GM23338 (cell line): ENCODE measurements at regions not wholly inside any gene's neighbourhood (a gene's known extent, or its start where the extent isn't known, plus 50 kb on each side); places are given as distances from the start of the nearest gene placed in this dataset.

ENCODE experiments used
- ATAC-seq: fragments of 200-7000 bp; cut with Tn5 transposase; 3 replicates; pipeline ENCODE4 v1.9.1; 2020
- DNase-seq: peaks from one replicate; pipeline ENCODE4 v3.0.0-alpha.2; 2015; ENCODE audit warnings: low spot score
- H2AFZ ChIP-seq: fragments of 200-600 bp; sonication (generic); 2 replicates; pipeline ENCODE4 v1.8.0; 2016; ENCODE audit warnings: antibody characterized with exemption, mild to moderate bottlenecking, moderate library complexity
- H3F3A ChIP-seq: fragments of 200-600 bp; sonication (generic); replicated peaks from 2 replicates; pipeline ENCODE4 v1.8.0; 2017; ENCODE audit warnings: antibody characterized with exemption, mixed run types, low read depth
- H3K27ac ChIP-seq: fragments of 200-600 bp; sonication (generic); 2 replicates; pipeline ENCODE4 v1.6.1; 2016; ENCODE audit warnings: low read depth
- H3K27me3 ChIP-seq: fragments of 200-600 bp; sonication (generic); 2 replicates; pipeline ENCODE4 v1.8.0; 2016; ENCODE audit warnings: mild to moderate bottlenecking, mixed run types, moderate library complexity; ENCODE audit not compliant: insufficient read depth
- H3K36me3 ChIP-seq: fragments of 200-600 bp; sonication (generic); 2 replicates; pipeline ENCODE4 v1.8.0; 2016; ENCODE audit warnings: mild to moderate bottlenecking; ENCODE audit not compliant: insufficient read depth
- H3K4me1 ChIP-seq: fragments of 200-600 bp; sonication (generic); 2 replicates; pipeline ENCODE4 v1.8.0; 2016; ENCODE audit warnings: mild to moderate bottlenecking, moderate library complexity; ENCODE audit not compliant: insufficient read depth
- H3K4me2 ChIP-seq: fragments of 200-600 bp; sonication (generic); 2 replicates; pipeline ENCODE4 v1.7.1; 2017; ENCODE audit warnings: mixed run types
- H3K4me3 ChIP-seq: fragments of 200-600 bp; sonication (generic); 2 replicates; pipeline ENCODE4 v1.6.1; 2016; ENCODE audit warnings: mixed run types
- H3K79me2 ChIP-seq: fragments of 200-600 bp; sonication (generic); replicated peaks from 2 replicates; pipeline ENCODE4 v1.8.0; 2017; ENCODE audit warnings: mild to moderate bottlenecking; ENCODE audit not compliant: insufficient read depth
- H3K9me2 ChIP-seq: fragments of 200-600 bp; sonication (generic); 2 replicates; pipeline ENCODE4 v1.8.0; 2017; ENCODE audit not compliant: insufficient read depth
- H4K20me1 ChIP-seq: fragments of 200-600 bp; sonication (generic); replicated peaks from 2 replicates; pipeline ENCODE4 v1.8.0; 2017; ENCODE audit warnings: mild to moderate bottlenecking; ENCODE audit not compliant: insufficient read depth
- H3K27ac Mint-ChIP-seq: 2 replicates; pipeline ENCODE4 v1.8.0; 2020; ENCODE audit warnings: inconsistent platforms, mild to moderate bottlenecking, moderate library complexity, mixed read lengths
- H3K27me3 Mint-ChIP-seq: 3 replicates; pipeline ENCODE4 v1.8.0; 2022; ENCODE audit warnings: low read depth, mild to moderate bottlenecking, moderate library complexity, mixed read lengths, inconsistent platforms; ENCODE audit not compliant: insufficient read depth, poor library complexity
- H3K36me3 Mint-ChIP-seq: 3 replicates; pipeline ENCODE4 v1.8.0; 2021; ENCODE audit warnings: low read depth, mild to moderate bottlenecking, inconsistent platforms, moderate library complexity, mixed read lengths
- H3K4me1 Mint-ChIP-seq: 3 replicates; pipeline ENCODE4 v1.8.0; 2020; ENCODE audit warnings: mild to moderate bottlenecking, inconsistent platforms, mixed read lengths
- H3K4me3 Mint-ChIP-seq: 3 replicates; pipeline ENCODE4 v1.8.0; 2021; ENCODE audit warnings: moderate library complexity, mild to moderate bottlenecking, inconsistent platforms, mixed read lengths
- H3K9me3 Mint-ChIP-seq: 3 replicates; pipeline ENCODE4 v1.8.0; 2020; ENCODE audit warnings: moderate library complexity, mild to moderate bottlenecking, inconsistent platforms, mixed read lengths
- CREB1 ChIP-seq: fragments of 250-450 bp; sonication (Bioruptor Pico); IDR thresholded peaks from 2 replicates; pipeline ENCODE4 v1.5.0; 2020; ENCODE audit warnings: low read depth, mild to moderate bottlenecking, moderate library complexity
- EZH2 ChIP-seq: fragments of 200-600 bp; sonication (generic); IDR thresholded peaks from one replicate; pipeline ENCODE4 v1.8.0; 2017; ENCODE audit warnings: antibody characterized with exemption, mild to moderate bottlenecking, low read depth; ENCODE audit not compliant: unreplicated experiment
- EZH2phosphoT487 ChIP-seq: fragments of 200-600 bp; sonication (generic); IDR thresholded peaks from one replicate; pipeline ENCODE4 v1.8.1; 2018; ENCODE audit warnings: antibody characterized with exemption; ENCODE audit not compliant: unreplicated experiment
- JUNB ChIP-seq: IDR thresholded peaks from one replicate; pipeline ENCODE4 v1.6.1; 2016; ENCODE audit warnings: antibody characterized with exemption; ENCODE audit not compliant: unreplicated experiment
- NANOG ChIP-seq: IDR thresholded peaks from 2 replicates; pipeline ENCODE4 v1.6.1; 2016; ENCODE audit warnings: antibody characterized with exemption, borderline replicate concordance
- POLR2AphosphoS5 ChIP-seq: IDR thresholded peaks from 2 replicates; pipeline ENCODE4 v1.6.1; 2016; ENCODE audit warnings: antibody characterized with exemption, low read depth
- STAT1 ChIP-seq: IDR thresholded peaks from one replicate; pipeline ENCODE4 v1.6.1; 2016; ENCODE audit warnings: antibody characterized with exemption; ENCODE audit not compliant: unreplicated experiment
- ZNF114 ChIP-seq: fragments of 250-450 bp; sonication (Bioruptor Pico); IDR thresholded peaks from 2 replicates; pipeline ENCODE4 v1.5.0; 2020; ENCODE audit warnings: mild to moderate bottlenecking, moderate library complexity
- ZNF331 ChIP-seq: fragments of 250-450 bp; sonication (Bioruptor Pico); IDR thresholded peaks from 2 replicates; pipeline ENCODE4 v1.5.0; 2020; ENCODE audit warnings: low read depth, mild to moderate bottlenecking, moderate library complexity
- TF ChIP-seq, protein P1 (sequence below): IDR thresholded peaks from 2 replicates; pipeline ENCODE4 v1.6.1; 2016; ENCODE audit warnings: antibody characterized with exemption
- TF ChIP-seq, protein P2 (sequence below), 2 experiments: fragments of 200-600 bp in 1 of 2; sonication (generic) in 1 of 2; conservative IDR thresholded peaks; 2 replicates each; pipeline versions ENCODE4 v1.5.1 to v1.6.1; 2016 to 2017; ENCODE audit warnings: antibody characterized with exemption in 2 of 2, low read depth in 2 of 2, mild to moderate bottlenecking in 2 of 2, moderate library complexity in 1 of 2
- TF ChIP-seq, protein P3 (sequence below): fragments of 250-450 bp; sonication (Bioruptor Pico); IDR thresholded peaks from 2 replicates; pipeline ENCODE4 v1.5.0; 2020; ENCODE audit warnings: mild to moderate bottlenecking, moderate library complexity
- TF ChIP-seq, protein P4 (sequence below): IDR thresholded peaks from one replicate; pipeline ENCODE4 v1.6.1; 2018; ENCODE audit warnings: antibody characterized with exemption; ENCODE audit not compliant: unreplicated experiment

DNA sequence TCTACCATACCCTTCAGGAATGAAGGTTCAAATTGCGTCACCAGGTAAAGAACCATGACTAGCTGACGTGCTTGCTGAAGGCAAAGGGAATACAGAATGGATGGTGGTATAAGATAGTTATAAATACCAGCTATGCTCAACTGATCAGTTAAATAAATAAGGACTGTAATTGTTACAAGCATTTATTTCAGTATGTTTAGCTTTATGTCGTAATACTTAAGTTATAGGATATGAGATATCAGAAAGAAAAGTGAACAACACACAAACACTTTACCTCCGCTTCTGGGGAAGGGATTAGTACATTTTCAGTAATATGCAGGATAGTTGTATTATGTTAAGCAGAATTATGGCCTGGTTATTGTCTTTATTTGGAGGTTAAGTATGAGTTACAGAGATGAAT, 416.1 kb downstream of the BTG1 start:
- Mint-ChIP-seq H3K27me3 (no peaks in the 10 kb centered on the region), H3K9me3 (no peaks in the 10 kb centered on the region; the same call in 2 of the 3 replicates), H3K36me3 (no peaks in the 10 kb centered on the region), H3K27ac (no peak overlapping the region), H3K4me3 (no peak overlapping the region), H3K4me1 (no peaks in the 10 kb centered on the region)
- no peaks in the 10 kb centered on the region for H3K79me2 ChIP-seq
- H3K27me3 ChIP-seq = no peaks in the 10 kb centered on the region
- TF ChIP-seq, protein P1, sequence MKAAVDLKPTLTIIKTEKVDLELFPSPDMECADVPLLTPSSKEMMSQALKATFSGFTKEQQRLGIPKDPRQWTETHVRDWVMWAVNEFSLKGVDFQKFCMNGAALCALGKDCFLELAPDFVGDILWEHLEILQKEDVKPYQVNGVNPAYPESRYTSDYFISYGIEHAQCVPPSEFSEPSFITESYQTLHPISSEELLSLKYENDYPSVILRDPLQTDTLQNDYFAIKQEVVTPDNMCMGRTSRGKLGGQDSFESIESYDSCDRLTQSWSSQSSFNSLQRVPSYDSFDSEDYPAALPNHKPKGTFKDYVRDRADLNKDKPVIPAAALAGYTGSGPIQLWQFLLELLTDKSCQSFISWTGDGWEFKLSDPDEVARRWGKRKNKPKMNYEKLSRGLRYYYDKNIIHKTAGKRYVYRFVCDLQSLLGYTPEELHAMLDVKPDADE = no peak
- TF ChIP-seq, protein P2, sequence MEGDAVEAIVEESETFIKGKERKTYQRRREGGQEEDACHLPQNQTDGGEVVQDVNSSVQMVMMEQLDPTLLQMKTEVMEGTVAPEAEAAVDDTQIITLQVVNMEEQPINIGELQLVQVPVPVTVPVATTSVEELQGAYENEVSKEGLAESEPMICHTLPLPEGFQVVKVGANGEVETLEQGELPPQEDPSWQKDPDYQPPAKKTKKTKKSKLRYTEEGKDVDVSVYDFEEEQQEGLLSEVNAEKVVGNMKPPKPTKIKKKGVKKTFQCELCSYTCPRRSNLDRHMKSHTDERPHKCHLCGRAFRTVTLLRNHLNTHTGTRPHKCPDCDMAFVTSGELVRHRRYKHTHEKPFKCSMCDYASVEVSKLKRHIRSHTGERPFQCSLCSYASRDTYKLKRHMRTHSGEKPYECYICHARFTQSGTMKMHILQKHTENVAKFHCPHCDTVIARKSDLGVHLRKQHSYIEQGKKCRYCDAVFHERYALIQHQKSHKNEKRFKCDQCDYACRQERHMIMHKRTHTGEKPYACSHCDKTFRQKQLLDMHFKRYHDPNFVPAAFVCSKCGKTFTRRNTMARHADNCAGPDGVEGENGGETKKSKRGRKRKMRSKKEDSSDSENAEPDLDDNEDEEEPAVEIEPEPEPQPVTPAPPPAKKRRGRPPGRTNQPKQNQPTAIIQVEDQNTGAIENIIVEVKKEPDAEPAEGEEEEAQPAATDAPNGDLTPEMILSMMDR (conservative IDR thresholded peaks at IDR 0.05; ENCODE audit: low read depth in 2 of 2) = no peak
- TF ChIP-seq ZNF114 = no peak
- TF ChIP-seq, protein P3, sequence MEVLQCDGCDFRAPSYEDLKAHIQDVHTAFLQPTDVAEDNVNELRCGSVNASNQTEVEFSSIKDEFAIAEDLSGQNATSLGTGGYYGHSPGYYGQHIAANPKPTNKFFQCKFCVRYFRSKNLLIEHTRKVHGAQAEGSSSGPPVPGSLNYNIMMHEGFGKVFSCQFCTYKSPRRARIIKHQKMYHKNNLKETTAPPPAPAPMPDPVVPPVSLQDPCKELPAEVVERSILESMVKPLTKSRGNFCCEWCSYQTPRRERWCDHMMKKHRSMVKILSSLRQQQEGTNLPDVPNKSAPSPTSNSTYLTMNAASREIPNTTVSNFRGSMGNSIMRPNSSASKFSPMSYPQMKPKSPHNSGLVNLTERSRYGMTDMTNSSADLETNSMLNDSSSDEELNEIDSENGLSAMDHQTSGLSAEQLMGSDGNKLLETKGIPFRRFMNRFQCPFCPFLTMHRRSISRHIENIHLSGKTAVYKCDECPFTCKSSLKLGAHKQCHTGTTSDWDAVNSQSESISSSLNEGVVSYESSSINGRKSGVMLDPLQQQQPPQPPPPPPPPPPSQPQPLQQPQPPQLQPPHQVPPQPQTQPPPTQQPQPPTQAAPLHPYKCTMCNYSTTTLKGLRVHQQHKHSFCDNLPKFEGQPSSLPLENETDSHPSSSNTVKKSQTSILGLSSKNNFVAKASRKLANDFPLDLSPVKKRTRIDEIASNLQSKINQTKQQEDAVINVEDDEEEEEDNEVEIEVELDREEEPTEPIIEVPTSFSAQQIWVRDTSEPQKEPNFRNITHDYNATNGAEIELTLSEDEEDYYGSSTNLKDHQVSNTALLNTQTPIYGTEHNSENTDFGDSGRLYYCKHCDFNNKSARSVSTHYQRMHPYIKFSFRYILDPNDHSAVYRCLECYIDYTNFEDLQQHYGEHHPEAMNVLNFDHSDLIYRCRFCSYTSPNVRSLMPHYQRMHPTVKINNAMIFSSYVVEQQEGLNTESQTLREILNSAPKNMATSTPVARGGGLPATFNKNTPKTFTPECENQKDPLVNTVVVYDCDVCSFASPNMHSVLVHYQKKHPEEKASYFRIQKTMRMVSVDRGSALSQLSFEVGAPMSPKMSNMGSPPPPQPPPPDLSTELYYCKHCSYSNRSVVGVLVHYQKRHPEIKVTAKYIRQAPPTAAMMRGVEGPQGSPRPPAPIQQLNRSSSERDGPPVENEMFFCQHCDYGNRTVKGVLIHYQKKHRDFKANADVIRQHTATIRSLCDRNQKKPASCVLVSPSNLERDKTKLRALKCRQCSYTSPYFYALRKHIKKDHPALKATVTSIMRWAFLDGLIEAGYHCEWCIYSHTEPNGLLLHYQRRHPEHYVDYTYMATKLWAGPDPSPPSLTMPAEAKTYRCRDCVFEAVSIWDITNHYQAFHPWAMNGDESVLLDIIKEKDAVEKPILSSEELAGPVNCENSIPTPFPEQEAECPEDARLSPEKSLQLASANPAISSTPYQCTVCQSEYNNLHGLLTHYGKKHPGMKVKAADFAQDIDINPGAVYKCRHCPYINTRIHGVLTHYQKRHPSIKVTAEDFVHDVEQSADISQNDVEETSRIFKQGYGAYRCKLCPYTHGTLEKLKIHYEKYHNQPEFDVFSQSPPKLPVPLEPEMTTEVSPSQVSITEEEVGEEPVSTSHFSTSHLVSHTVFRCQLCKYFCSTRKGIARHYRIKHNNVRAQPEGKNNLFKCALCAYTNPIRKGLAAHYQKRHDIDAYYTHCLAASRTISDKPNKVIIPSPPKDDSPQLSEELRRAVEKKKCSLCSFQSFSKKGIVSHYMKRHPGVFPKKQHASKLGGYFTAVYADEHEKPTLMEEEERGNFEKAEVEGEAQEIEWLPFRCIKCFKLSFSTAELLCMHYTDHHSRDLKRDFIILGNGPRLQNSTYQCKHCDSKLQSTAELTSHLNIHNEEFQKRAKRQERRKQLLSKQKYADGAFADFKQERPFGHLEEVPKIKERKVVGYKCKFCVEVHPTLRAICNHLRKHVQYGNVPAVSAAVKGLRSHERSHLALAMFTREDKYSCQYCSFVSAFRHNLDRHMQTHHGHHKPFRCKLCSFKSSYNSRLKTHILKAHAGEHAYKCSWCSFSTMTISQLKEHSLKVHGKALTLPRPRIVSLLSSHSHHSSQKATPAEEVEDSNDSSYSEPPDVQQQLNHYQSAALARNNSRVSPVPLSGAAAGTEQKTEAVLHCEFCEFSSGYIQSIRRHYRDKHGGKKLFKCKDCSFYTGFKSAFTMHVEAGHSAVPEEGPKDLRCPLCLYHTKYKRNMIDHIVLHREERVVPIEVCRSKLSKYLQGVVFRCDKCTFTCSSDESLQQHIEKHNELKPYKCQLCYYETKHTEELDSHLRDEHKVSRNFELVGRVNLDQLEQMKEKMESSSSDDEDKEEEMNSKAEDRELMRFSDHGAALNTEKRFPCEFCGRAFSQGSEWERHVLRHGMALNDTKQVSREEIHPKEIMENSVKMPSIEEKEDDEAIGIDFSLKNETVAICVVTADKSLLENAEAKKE (CRISPR knock-in tag) = no peak
- no peak for TF ChIP-seq JUNB
- no peak for TF ChIP-seq ZNF331 (CRISPR knock-in tag)
- TF ChIP-seq EZH2phosphoT487 = no peak
- TF ChIP-seq CREB1 (CRISPR knock-in tag) = no peak
- TF ChIP-seq STAT1 = no peak
- TF ChIP-seq POLR2AphosphoS5 = no peak
- no peak for TF ChIP-seq EZH2
- no peak for TF ChIP-seq NANOG
- TF ChIP-seq, protein P4, sequence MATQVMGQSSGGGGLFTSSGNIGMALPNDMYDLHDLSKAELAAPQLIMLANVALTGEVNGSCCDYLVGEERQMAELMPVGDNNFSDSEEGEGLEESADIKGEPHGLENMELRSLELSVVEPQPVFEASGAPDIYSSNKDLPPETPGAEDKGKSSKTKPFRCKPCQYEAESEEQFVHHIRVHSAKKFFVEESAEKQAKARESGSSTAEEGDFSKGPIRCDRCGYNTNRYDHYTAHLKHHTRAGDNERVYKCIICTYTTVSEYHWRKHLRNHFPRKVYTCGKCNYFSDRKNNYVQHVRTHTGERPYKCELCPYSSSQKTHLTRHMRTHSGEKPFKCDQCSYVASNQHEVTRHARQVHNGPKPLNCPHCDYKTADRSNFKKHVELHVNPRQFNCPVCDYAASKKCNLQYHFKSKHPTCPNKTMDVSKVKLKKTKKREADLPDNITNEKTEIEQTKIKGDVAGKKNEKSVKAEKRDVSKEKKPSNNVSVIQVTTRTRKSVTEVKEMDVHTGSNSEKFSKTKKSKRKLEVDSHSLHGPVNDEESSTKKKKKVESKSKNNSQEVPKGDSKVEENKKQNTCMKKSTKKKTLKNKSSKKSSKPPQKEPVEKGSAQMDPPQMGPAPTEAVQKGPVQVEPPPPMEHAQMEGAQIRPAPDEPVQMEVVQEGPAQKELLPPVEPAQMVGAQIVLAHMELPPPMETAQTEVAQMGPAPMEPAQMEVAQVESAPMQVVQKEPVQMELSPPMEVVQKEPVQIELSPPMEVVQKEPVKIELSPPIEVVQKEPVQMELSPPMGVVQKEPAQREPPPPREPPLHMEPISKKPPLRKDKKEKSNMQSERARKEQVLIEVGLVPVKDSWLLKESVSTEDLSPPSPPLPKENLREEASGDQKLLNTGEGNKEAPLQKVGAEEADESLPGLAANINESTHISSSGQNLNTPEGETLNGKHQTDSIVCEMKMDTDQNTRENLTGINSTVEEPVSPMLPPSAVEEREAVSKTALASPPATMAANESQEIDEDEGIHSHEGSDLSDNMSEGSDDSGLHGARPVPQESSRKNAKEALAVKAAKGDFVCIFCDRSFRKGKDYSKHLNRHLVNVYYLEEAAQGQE = no peak
- H2AFZ ChIP-seq = no peak overlapping the region
- H3K36me3 ChIP-seq = no peaks in the 10 kb centered on the region
- H3K4me2 ChIP-seq = no peak overlapping the region
- H3K27ac ChIP-seq = no peak overlapping the region
- no peak for ATAC-seq
- no peaks in the 10 kb centered on the region for H3F3A ChIP-seq
- H4K20me1 ChIP-seq = no peaks in the 10 kb centered on the region
- no peaks in the 10 kb centered on the region for H3K4me1 ChIP-seq
- H3K9me2 ChIP-seq = peaks cover 4% of the 10 kb centered on the region; the same call in 1 of the 2 replicates
- no peak overlapping the region for H3K4me3 ChIP-seq
- no peak for DNase-seq
